HFFc6 (cell line): ENCODE measurements at regions not wholly inside any gene's neighbourhood (a gene's known extent, or its start where the extent isn't known, plus 50 kb on each side); places are given as distances from the start of the nearest gene placed in this dataset.

Experiments
- DNase-seq: peaks from one replicate; pipeline ENCODE4 v3.0.0-alpha.2; 2018
- H3K27ac Mint-ChIP-seq: 2 replicates; pipeline ENCODE4 v1.8.0; 2020; ENCODE audit warnings: mild to moderate bottlenecking, mixed read lengths
- H3K27me3 Mint-ChIP-seq: 2 replicates; pipeline ENCODE4 v1.8.0; 2021; ENCODE audit warnings: mild to moderate bottlenecking, moderate library complexity, mixed read lengths; ENCODE audit not compliant: insufficient read depth
- H3K36me3 Mint-ChIP-seq: 2 replicates; pipeline ENCODE4 v1.8.0; 2021; ENCODE audit warnings: low read depth, mixed read lengths
- H3K4me1 Mint-ChIP-seq: 2 replicates; pipeline ENCODE4 v1.8.0; 2020; ENCODE audit warnings: low read depth, mixed read lengths
- H3K4me3 Mint-ChIP-seq: 2 replicates; pipeline ENCODE4 v1.8.0; 2020; ENCODE audit warnings: mild to moderate bottlenecking, moderate library complexity, mixed read lengths
- H3K9me3 Mint-ChIP-seq: 2 replicates; pipeline ENCODE4 v1.8.0; 2020; ENCODE audit warnings: mild to moderate bottlenecking, mixed read lengths
- CTCF ChIP-seq: fragments of 200-600 bp; sonication (generic); IDR thresholded peaks from 2 replicates; pipeline ENCODE4 v1.5.0; 2021; ENCODE audit warnings: antibody characterized with exemption, mild to moderate bottlenecking

- no peak for TF ChIP-seq CTCF
- no peak for DNase-seq
- Mint-ChIP-seq H3K9me3 (no peaks in the 10 kb centered on the region), H3K4me1 (peaks cover 42% of the 10 kb centered on the region), H3K4me3 (no peak overlapping the region), H3K27me3 (peaks cover 2% of the 10 kb centered on the region), H3K27ac (no peak overlapping the region), H3K36me3 (peaks cover 33% of the 10 kb centered on the region)
Measured at GRCh38 chr6:56854086-56854485, 100.8 kb upstream of the BEND6 start.

- TF ChIP-seq CTCF: no peak
- DNase-seq: no peak
- peaks cover 33% of the 10 kb centered on the region for H3K36me3 Mint-ChIP-seq
- H3K4me1 Mint-ChIP-seq: peaks cover 40% of the 10 kb centered on the region
- H3K27me3 Mint-ChIP-seq: peaks cover 2% of the 10 kb centered on the region
- H3K9me3 Mint-ChIP-seq: no peaks in the 10 kb centered on the region
- H3K4me3 Mint-ChIP-seq: no peak overlapping the region
- peak overlapping the region; percentile 58; the same call in 1 of the 2 replicates for H3K27ac Mint-ChIP-seq
Measured at GRCh38 chr6:56853541-56853940, 101.4 kb upstream of the BEND6 start.

DNA sequence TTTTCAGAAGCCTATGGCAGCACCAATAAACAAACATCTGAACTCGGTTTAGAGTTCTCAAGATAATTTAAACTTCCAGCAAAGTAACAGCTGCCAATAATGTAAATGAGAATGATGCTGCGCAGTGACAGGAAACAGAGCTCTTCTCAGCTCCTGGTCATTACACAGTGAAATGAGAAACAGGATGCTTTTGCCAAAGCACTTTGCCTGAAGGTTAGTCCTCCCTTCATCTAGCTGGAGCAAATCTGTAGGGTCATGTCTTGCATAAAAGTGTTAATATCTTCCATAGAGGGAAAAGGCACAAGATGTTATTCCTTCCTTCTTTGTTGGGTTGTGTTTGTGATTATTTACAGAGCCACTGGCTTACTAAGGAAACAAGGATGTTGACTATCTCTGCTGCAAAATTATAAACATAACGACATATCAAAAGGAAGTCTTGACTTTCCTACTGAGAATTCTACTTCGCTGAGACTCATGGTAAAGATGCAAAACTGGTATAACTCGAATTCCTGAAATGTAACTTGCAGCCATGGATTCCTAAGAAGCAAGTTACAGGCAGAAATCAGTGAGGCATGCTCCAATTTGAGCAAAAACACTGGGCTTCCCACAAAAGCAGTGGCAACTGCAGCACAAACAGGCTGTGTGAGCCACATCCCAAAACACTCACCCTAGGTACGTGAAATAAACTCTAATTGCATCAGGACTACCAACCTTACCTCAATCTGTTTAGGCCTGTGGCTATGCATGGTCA is 102.5 kb upstream of the BEND6 start:
- peaks cover 2% of the 10 kb centered on the region for H3K27me3 Mint-ChIP-seq
- no peak for DNase-seq
- peaks cover 50% of the 10 kb centered on the region for H3K4me1 Mint-ChIP-seq
- H3K4me3 Mint-ChIP-seq: peak overlapping the region; percentile 93
- H3K36me3 Mint-ChIP-seq: peaks cover 31% of the 10 kb centered on the region
- no peak for TF ChIP-seq CTCF
- no peaks in the 10 kb centered on the region for H3K9me3 Mint-ChIP-seq
- peak overlapping the region; percentile 90 for H3K27ac Mint-ChIP-seq

DNA sequence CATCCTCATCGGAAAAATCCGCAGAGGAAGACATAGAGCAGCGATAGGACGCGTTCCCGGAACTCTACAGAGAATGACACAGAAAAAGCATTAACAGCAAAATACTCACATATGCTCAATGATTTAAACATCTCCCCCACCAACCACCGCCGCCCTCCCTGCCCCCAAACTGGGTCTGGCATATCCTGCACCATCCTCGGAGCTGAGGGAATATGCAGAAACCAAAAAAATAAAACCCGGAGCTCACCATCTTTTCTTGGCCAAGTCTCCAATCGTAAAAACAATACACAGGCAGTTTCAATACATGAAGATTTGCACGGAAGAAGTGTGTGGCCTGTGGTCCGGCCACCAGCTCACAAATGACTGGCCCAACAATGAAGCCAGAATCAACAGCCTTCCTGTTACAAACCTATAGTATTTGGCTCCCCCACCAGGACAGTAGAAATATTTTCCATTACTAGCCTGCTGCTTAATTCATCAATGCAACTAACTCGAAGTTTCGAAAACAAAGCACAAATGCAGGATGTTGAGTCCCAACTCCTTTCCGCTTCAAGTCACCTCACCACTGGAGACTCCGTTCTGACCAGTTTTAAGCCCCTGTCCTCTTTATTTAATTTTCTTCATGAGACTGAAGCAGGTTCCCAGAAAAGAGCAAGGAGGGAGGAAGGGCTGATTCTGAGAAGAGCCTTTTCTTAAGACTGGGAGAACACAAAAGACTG is 103.2 kb upstream of the BEND6 start:
- Mint-ChIP-seq H3K9me3 (no peaks in the 10 kb centered on the region), H3K4me1 (peaks cover 53% of the 10 kb centered on the region), H3K27me3 (peaks cover 2% of the 10 kb centered on the region), H3K36me3 (peaks cover 34% of the 10 kb centered on the region), H3K27ac (peak overlapping the region; percentile 90), H3K4me3 (peak overlapping the region; percentile 93)
- DNase-seq: peak; percentile 92
- peak; percentile 80 for TF ChIP-seq CTCF

DNA sequence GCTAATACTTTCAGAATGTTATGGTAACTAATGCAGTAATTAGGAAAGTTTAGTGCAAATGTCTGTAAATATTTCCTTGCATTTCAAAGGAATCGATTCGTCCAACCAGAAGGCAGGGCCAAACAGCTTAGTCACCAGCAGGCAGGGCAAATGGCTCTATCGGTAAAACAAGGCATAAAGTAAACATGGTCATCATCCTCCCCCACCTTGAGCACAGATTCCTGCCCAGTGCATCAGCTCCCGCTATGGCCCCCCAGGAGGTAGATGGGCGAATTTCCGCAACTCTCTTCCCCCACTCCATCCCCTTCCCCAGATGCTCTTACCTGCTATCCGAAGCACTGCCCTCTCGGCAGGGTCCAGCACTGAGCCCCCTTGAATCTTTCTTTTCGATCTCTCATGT is 103.8 kb upstream of the BEND6 start:
- DNase-seq: peak; percentile 64
- Mint-ChIP-seq H3K4me3 (peak overlapping the region; percentile 93), H3K4me1 (peaks cover 59% of the 10 kb centered on the region), H3K27ac (peak overlapping the region; percentile 90), H3K27me3 (peaks cover 2% of the 10 kb centered on the region), H3K36me3 (peaks cover 38% of the 10 kb centered on the region), H3K9me3 (no peaks in the 10 kb centered on the region)
- TF ChIP-seq CTCF: no peak
